Lung (tissue), 11 donors: ENCODE measurements at regions not wholly inside any gene's neighbourhood (a gene's known extent, or its start where the extent isn't known, plus 50 kb on each side); places are given as distances from the start of the nearest gene placed in this dataset.

Experiments used
- ATAC-seq: fragments of 200-7000 bp; cut with Tn5 transposase; one replicate; pipeline ENCODE4 v1.9.1; 2020; ENCODE audit warnings: moderate number of reproducible peaks; ENCODE audit not compliant: insufficient read depth, low FRiP score
- DNase-seq, 3 donors: peaks; one replicate each; pipeline ENCODE4 v3.0.0-alpha.2; 2013 to 2017
- H3K27ac ChIP-seq, 2 donors: one replicate each; pipeline ENCODE4 v1.5.1; 2013; ENCODE audit warnings: mild to moderate bottlenecking in 2 of 2, moderate library complexity in 2 of 2, control low read depth in 1 of 2, inconsistent platforms in 1 of 2, low read depth in 1 of 2, low read length in 1 of 2
- H3K27me3 ChIP-seq, 3 donors: one replicate each; pipeline ENCODE4 v1.5.1; 2013; ENCODE audit warnings: low read length in 2 of 3; ENCODE audit not compliant: control insufficient read depth in 3 of 3, insufficient read depth in 3 of 3
- H3K36me3 ChIP-seq, 4 donors: one replicate each; pipeline ENCODE4 v1.5.1; 2013; ENCODE audit warnings: low read length in 4 of 4, mild to moderate bottlenecking in 1 of 4, moderate library complexity in 1 of 4; ENCODE audit not compliant: control insufficient read depth in 4 of 4, insufficient read depth in 4 of 4
- H3K4me1 ChIP-seq, 5 donors: one replicate each; pipeline ENCODE4 v1.5.1; 2013; ENCODE audit warnings: low read length in 5 of 5, mild to moderate bottlenecking in 2 of 5, moderate library complexity in 1 of 5; ENCODE audit not compliant: control insufficient read depth in 5 of 5, insufficient read depth in 5 of 5
- H3K4me3 ChIP-seq: one replicate; pipeline ENCODE4 v1.5.1; 2013; ENCODE audit warnings: mild to moderate bottlenecking, control low read depth, moderate library complexity
- H3K9ac ChIP-seq, 2 donors: one replicate each; pipeline ENCODE4 v1.5.1; 2013; ENCODE audit warnings: low read length in 2 of 2, control low read depth in 1 of 2; ENCODE audit not compliant: insufficient read depth in 1 of 2
- H3K9me3 ChIP-seq, 4 donors: one replicate each; pipeline ENCODE4 v1.5.1; 2013; ENCODE audit warnings: low read length in 3 of 4, mild to moderate bottlenecking in 1 of 4, moderate library complexity in 1 of 4; ENCODE audit not compliant: control insufficient read depth in 4 of 4, insufficient read depth in 3 of 4
- CTCF ChIP-seq: IDR thresholded peaks from 2 replicates; pipeline ENCODE4 v1.5.1; 2012; ENCODE audit warnings: mild to moderate bottlenecking; ENCODE audit errors: control extremely low read depth, extremely low read depth
- WGBS, 2 donors: extraction: QIAGEN DNeasy Blood & Tissue Kit; methylation state at CpG; one replicate each; pipeline ENCODE4 v1.1.7; 2013; 5-methylcytosine and 5-hydroxymethylcytosine counted together
- donor health status: control.
- donor health status: control.
- donor health status: Bipolar disorder and iron deficiency.
- donor health status: healthy.
- donor health status: DM: yes; HTN: yes; CAD: no.

GRCh38 chrY:19578281-19578874 is 166.1 kb downstream of the KDM5D start:
- Histone ChIP-seq H3K4me1 (no peaks in the 10 kb centered on the region), H3K36me3 (no peaks in the 10 kb centered on the region), H3K27me3 (no peaks in the 10 kb centered on the region), H3K27ac (no peak overlapping the region), H3K9ac (no peak overlapping the region), H3K9me3 (no peaks in the 10 kb centered on the region), H3K4me3 (no peak overlapping the region)
- no peak for ATAC-seq
- WGBS, 2 donors, result 39% methylated on average over 3 of the region's 3 CpGs; no CpG with 5 or more reads in 1 of the 2 donors
- TF ChIP-seq CTCF, result no peak
- DNase-seq, result peak in 1 of 3 donors; percentile 16

- no peak overlapping the region for H3K9ac ChIP-seq
- no peaks in the 10 kb centered on the region for H3K9me3 ChIP-seq
- no peaks in the 10 kb centered on the region for H3K36me3 ChIP-seq
- no peak for TF ChIP-seq CTCF
- 47% methylated on average over 6 of the region's 6 CpGs; no CpG with 5 or more reads in 1 of the 2 donors for WGBS, 2 donors
- no peak overlapping the region for H3K4me3 ChIP-seq
- no peak overlapping the region for H3K27ac ChIP-seq
- ATAC-seq (no peak), DNase-seq (no peak)
- H3K27me3 ChIP-seq, result no peaks in the 10 kb centered on the region
- H3K4me1 ChIP-seq, result no peaks in the 10 kb centered on the region
Measured at GRCh38 chrY:19577250-19577649, 167.3 kb downstream of the KDM5D start.

GRCh38 chrY:19574939-19575338 is 169.6 kb downstream of the KDM5D start:
- ATAC-seq (no peak), DNase-seq (no peak)
- Histone ChIP-seq H3K36me3 (no peaks in the 10 kb centered on the region), H3K27me3 (no peaks in the 10 kb centered on the region), H3K4me1 (no peaks in the 10 kb centered on the region), H3K9me3 (no peaks in the 10 kb centered on the region), H3K9ac (no peak overlapping the region), H3K27ac (no peak overlapping the region), H3K4me3 (no peak overlapping the region)
- no peak for TF ChIP-seq CTCF

- DNase-seq, result no peak
- 90% methylated on average over 2 of the region's 2 CpGs; no CpG with 5 or more reads in 1 of the 2 donors for WGBS, 2 donors
- Histone ChIP-seq H3K27ac (no peak overlapping the region), H3K9me3 (no peaks in the 10 kb centered on the region), H3K36me3 (no peaks in the 10 kb centered on the region), H3K27me3 (no peaks in the 10 kb centered on the region), H3K4me3 (no peak overlapping the region), H3K9ac (no peak overlapping the region), H3K4me1 (no peaks in the 10 kb centered on the region)
- TF ChIP-seq CTCF, result no peak
- no peak for ATAC-seq
Measured at GRCh38 chrY:19573646-19574045, 170.9 kb downstream of the KDM5D start.
